Ishikawa (cell line): ENCODE measurements at regions not wholly inside any gene's neighbourhood (a gene's known extent, or its start where the extent isn't known, plus 50 kb on each side); places are given as distances from the start of the nearest gene placed in this dataset.

Experiments
- CEBPB ChIP-seq: IDR thresholded peaks from 2 replicates; pipeline ENCODE4 v1.6.1; 2012
- CREB1 ChIP-seq: IDR thresholded peaks from 2 replicates; pipeline ENCODE4 v1.6.1; 2012; ENCODE audit warnings: low read depth
- EGR1 ChIP-seq: IDR thresholded peaks from 2 replicates; pipeline ENCODE4 v1.6.1; 2012
- EP300 ChIP-seq: IDR thresholded peaks from 2 replicates; pipeline ENCODE4 v1.6.1; 2012; ENCODE audit warnings: borderline replicate concordance
- FOXM1 ChIP-seq: IDR thresholded peaks from 2 replicates; pipeline ENCODE4 v1.6.1; 2012; ENCODE audit warnings: low read depth, borderline replicate concordance
- MAX ChIP-seq: IDR thresholded peaks from 2 replicates; pipeline ENCODE4 v1.6.1; 2012
- NFIC ChIP-seq: IDR thresholded peaks from 2 replicates; pipeline ENCODE4 v1.6.1; 2012
- RAD21 ChIP-seq: IDR thresholded peaks from 2 replicates; pipeline ENCODE4 v1.6.1; 2012; ENCODE audit warnings: low read depth
- REST ChIP-seq: IDR thresholded peaks from 2 replicates; pipeline ENCODE4 v1.6.1; 2012; ENCODE audit warnings: low read depth, mild to moderate bottlenecking
- TAF1 ChIP-seq: IDR thresholded peaks from 2 replicates; pipeline ENCODE4 v1.6.1; 2012; ENCODE audit warnings: low read depth, mild to moderate bottlenecking
- TCF12 ChIP-seq: IDR thresholded peaks from 2 replicates; pipeline ENCODE4 v1.6.1; 2012; ENCODE audit warnings: low read depth
- TEAD4 ChIP-seq: IDR thresholded peaks from 2 replicates; pipeline ENCODE4 v1.6.1; 2012
- USF1 ChIP-seq: IDR thresholded peaks from 2 replicates; pipeline ENCODE4 v1.6.1; 2012
- YY1 ChIP-seq: IDR thresholded peaks from 2 replicates; pipeline ENCODE4 v1.6.1; 2012; ENCODE audit warnings: low read depth
- ZBTB7A ChIP-seq: IDR thresholded peaks from 2 replicates; pipeline ENCODE4 v1.6.1; 2012; ENCODE audit warnings: low read depth

- TF ChIP-seq EP300 (no peak), REST (no peak), FOXM1 (no peak), NFIC (no peak), CREB1 (no peak), TEAD4 (no peak), ZBTB7A (no peak), MAX (no peak), USF1 (no peak), TCF12 (no peak), EGR1 (no peak), RAD21 (no peak), TAF1 (no peak), YY1 (no peak)
Observed at GRCh38 chr9:73050065-73050816, 97.4 kb upstream of the ALDH1A1 start.

- no peak for TF ChIP-seq USF1
- TF ChIP-seq CREB1, result no peak
- TF ChIP-seq NFIC, result no peak
- no peak for TF ChIP-seq FOXM1
- no peak for TF ChIP-seq EGR1
- TF ChIP-seq RAD21, result no peak
- no peak for TF ChIP-seq MAX
- no peak for TF ChIP-seq YY1
Observed at GRCh38 chr9:73049280-73049679, 96.4 kb upstream of the ALDH1A1 start.

GRCh38 chr9:73046769-73047168 lies 93.9 kb upstream of the ALDH1A1 start:
- no peak for TF ChIP-seq EGR1
- no peak for TF ChIP-seq REST
- TF ChIP-seq TEAD4, result no peak
- TF ChIP-seq FOXM1, result no peak
- TF ChIP-seq USF1, result no peak
- TF ChIP-seq ZBTB7A, result no peak
- TF ChIP-seq TCF12, result no peak

GRCh38 chr9:73042155-73042554 lies 89.3 kb upstream of the ALDH1A1 start:
- TF ChIP-seq TCF12 (no peak), MAX (no peak)

- TF ChIP-seq EGR1 (no peak), ZBTB7A (no peak), TCF12 (no peak), CREB1 (no peak), TEAD4 (no peak), USF1 (no peak), CEBPB (no peak), REST (no peak), YY1 (no peak), MAX (no peak), NFIC (no peak), EP300 (no peak), FOXM1 (no peak), TAF1 (no peak), RAD21 (no peak)
Observed at GRCh38 chr9:73039271-73040263, 86.7 kb upstream of the ALDH1A1 start.
